ENCODE measurements at regions not wholly inside any gene's neighbourhood (a gene's known extent, or its start where the extent isn't known, plus 50 kb on each side); places are given as distances from the start of the nearest gene placed in this dataset.

- TF ChIP-seq POLR2A (IDR thresholded peaks at IDR 0.05) (no peak), CTCF (IDR thresholded peaks at IDR 0.05) (no peak)
Observed at GRCh38 chr12:115837220-115837619, 440.3 kb downstream of the MED13L start.

Data from thyroid gland (tissue), 4 donors.